GM12872 (cell line): ENCODE measurements at regions not wholly inside any gene's neighbourhood (a gene's known extent, or its start where the extent isn't known, plus 50 kb on each side); places are given as distances from the start of the nearest gene placed in this dataset.

Source experiments
- CTCF ChIP-seq: IDR thresholded peaks from 3 replicates; pipeline ENCODE4 v1.5.1; 2011; ENCODE audit warnings: low read depth, mild to moderate bottlenecking, low read length, moderate library complexity; ENCODE audit not compliant: insufficient read depth

GRCh38 chr21:35868869-35869223, 191.5 kb downstream of the SETD4 start:
- no peak for TF ChIP-seq CTCF

GRCh38 chr21:35868005-35868868, 192.1 kb downstream of the SETD4 start:
- no peak for TF ChIP-seq CTCF

- TF ChIP-seq CTCF: no peak
Observed at GRCh38 chr21:35864039-35864438, 196.3 kb downstream of the SETD4 start.

- TF ChIP-seq CTCF: no peak
Observed at GRCh38 chr21:35862969-35863368, 197.4 kb downstream of the SETD4 start.

- TF ChIP-seq CTCF: no peak
Observed at GRCh38 chr21:35861661-35862060, 198.7 kb downstream of the SETD4 start.

- TF ChIP-seq CTCF: no peak
Observed at GRCh38 chr21:35860189-35860869, 200.0 kb downstream of the SETD4 start.

- no peak for TF ChIP-seq CTCF
Observed at GRCh38 chr21:35859677-35860076, 200.6 kb downstream of the SETD4 start.
